Ishikawa (cell line): ENCODE measurements at regions not wholly inside any gene's neighbourhood (a gene's known extent, or its start where the extent isn't known, plus 50 kb on each side); places are given as distances from the start of the nearest gene placed in this dataset.

Experiments
- CEBPB ChIP-seq: IDR thresholded peaks from 2 replicates; pipeline ENCODE4 v1.6.1; 2012
- CREB1 ChIP-seq: IDR thresholded peaks from 2 replicates; pipeline ENCODE4 v1.6.1; 2012; ENCODE audit warnings: low read depth
- EGR1 ChIP-seq: IDR thresholded peaks from 2 replicates; pipeline ENCODE4 v1.6.1; 2012
- EP300 ChIP-seq: IDR thresholded peaks from 2 replicates; pipeline ENCODE4 v1.6.1; 2012; ENCODE audit warnings: borderline replicate concordance
- FOXM1 ChIP-seq: IDR thresholded peaks from 2 replicates; pipeline ENCODE4 v1.6.1; 2012; ENCODE audit warnings: low read depth, borderline replicate concordance
- NFIC ChIP-seq: IDR thresholded peaks from 2 replicates; pipeline ENCODE4 v1.6.1; 2012
- RAD21 ChIP-seq: IDR thresholded peaks from 2 replicates; pipeline ENCODE4 v1.6.1; 2012; ENCODE audit warnings: low read depth
- TAF1 ChIP-seq: IDR thresholded peaks from 2 replicates; pipeline ENCODE4 v1.6.1; 2012; ENCODE audit warnings: low read depth, mild to moderate bottlenecking
- TCF12 ChIP-seq: IDR thresholded peaks from 2 replicates; pipeline ENCODE4 v1.6.1; 2012; ENCODE audit warnings: low read depth
- TEAD4 ChIP-seq: IDR thresholded peaks from 2 replicates; pipeline ENCODE4 v1.6.1; 2012
- YY1 ChIP-seq: IDR thresholded peaks from 2 replicates; pipeline ENCODE4 v1.6.1; 2012; ENCODE audit warnings: low read depth
- ZBTB7A ChIP-seq: IDR thresholded peaks from 2 replicates; pipeline ENCODE4 v1.6.1; 2012; ENCODE audit warnings: low read depth
- TF ChIP-seq, protein P1 (sequence below): IDR thresholded peaks from 2 replicates; pipeline ENCODE4 v1.6.1; 2012; ENCODE audit warnings: low read depth, mild to moderate bottlenecking
- TF ChIP-seq, protein P2 (sequence below): IDR thresholded peaks from 2 replicates; pipeline ENCODE4 v1.6.1; 2012

DNA sequence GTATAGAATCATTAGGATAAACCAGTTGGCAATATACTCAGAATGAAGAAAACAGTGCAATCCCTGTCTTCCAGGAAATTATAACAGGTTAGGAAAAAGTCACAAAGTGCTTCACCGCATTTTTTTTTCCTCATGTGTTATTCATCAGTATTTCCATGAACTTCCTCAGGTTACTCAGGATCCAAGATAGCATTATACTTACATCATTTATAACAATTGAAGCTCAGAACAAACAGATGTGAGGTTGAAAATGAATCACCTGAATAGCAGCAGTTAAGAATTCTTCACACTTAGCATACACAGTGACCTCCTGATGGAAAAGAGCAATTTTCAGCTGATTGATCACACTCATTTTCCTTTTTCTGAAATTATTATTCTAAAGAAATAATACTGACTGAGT lies 1040.7 kb upstream of the B3GALT2 start:
- no peak for TF ChIP-seq TAF1
- no peak for TF ChIP-seq CEBPB
- TF ChIP-seq, protein P1, sequence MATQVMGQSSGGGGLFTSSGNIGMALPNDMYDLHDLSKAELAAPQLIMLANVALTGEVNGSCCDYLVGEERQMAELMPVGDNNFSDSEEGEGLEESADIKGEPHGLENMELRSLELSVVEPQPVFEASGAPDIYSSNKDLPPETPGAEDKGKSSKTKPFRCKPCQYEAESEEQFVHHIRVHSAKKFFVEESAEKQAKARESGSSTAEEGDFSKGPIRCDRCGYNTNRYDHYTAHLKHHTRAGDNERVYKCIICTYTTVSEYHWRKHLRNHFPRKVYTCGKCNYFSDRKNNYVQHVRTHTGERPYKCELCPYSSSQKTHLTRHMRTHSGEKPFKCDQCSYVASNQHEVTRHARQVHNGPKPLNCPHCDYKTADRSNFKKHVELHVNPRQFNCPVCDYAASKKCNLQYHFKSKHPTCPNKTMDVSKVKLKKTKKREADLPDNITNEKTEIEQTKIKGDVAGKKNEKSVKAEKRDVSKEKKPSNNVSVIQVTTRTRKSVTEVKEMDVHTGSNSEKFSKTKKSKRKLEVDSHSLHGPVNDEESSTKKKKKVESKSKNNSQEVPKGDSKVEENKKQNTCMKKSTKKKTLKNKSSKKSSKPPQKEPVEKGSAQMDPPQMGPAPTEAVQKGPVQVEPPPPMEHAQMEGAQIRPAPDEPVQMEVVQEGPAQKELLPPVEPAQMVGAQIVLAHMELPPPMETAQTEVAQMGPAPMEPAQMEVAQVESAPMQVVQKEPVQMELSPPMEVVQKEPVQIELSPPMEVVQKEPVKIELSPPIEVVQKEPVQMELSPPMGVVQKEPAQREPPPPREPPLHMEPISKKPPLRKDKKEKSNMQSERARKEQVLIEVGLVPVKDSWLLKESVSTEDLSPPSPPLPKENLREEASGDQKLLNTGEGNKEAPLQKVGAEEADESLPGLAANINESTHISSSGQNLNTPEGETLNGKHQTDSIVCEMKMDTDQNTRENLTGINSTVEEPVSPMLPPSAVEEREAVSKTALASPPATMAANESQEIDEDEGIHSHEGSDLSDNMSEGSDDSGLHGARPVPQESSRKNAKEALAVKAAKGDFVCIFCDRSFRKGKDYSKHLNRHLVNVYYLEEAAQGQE, result no peak
- no peak for TF ChIP-seq RAD21
- TF ChIP-seq NFIC, result no peak
- TF ChIP-seq CREB1, result no peak
- TF ChIP-seq FOXM1, result no peak
- TF ChIP-seq, protein P2, sequence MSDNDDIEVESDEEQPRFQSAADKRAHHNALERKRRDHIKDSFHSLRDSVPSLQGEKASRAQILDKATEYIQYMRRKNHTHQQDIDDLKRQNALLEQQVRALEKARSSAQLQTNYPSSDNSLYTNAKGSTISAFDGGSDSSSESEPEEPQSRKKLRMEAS, result no peak
- TF ChIP-seq TCF12, result no peak
- no peak for TF ChIP-seq EP300
- no peak for TF ChIP-seq YY1
- TF ChIP-seq EGR1, result no peak
- TF ChIP-seq ZBTB7A, result no peak
- TF ChIP-seq TEAD4, result no peak
